Fibroblast of lung (primary cell): ENCODE measurements at regions not wholly inside any gene's neighbourhood (a gene's known extent, or its start where the extent isn't known, plus 50 kb on each side); places are given as distances from the start of the nearest gene placed in this dataset.

Source experiments
- DNase-seq, 2 donors: peaks; one replicate each; pipeline versions ENCODE4 v3.0.0 to v3.0.0-alpha.2; 2010; ENCODE audit warnings: low read depth in 2 of 2
- H2AFZ ChIP-seq: 2 replicates; pipeline ENCODE4 v1.5.1; 2012; ENCODE audit warnings: low read length, control low read depth, inconsistent platforms
- H3K27ac ChIP-seq: 2 replicates; pipeline ENCODE4 v1.5.1; 2011; ENCODE audit warnings: low read length, control low read depth; ENCODE audit not compliant: insufficient read depth
- H3K27me3 ChIP-seq: 2 replicates; pipeline ENCODE4 v1.5.1; 2011; ENCODE audit warnings: mild to moderate bottlenecking, low read length; ENCODE audit not compliant: control insufficient read depth, insufficient read depth
- H3K36me3 ChIP-seq: 2 replicates; pipeline ENCODE4 v1.5.1; 2011; ENCODE audit warnings: low read length; ENCODE audit not compliant: control insufficient read depth, insufficient read depth
- H3K4me1 ChIP-seq: 2 replicates; pipeline ENCODE4 v1.5.1; 2011; ENCODE audit warnings: low read length; ENCODE audit not compliant: control insufficient read depth, insufficient read depth; ENCODE audit errors: extremely low read depth
- H3K4me2 ChIP-seq: 2 replicates; pipeline ENCODE4 v1.5.1; 2011; ENCODE audit warnings: low read length, control low read depth; ENCODE audit not compliant: insufficient read depth; ENCODE audit errors: extremely low read depth
- H3K4me3 ChIP-seq, 4 experiments: fragments of 200-600 bp in 1 of 4; sonication (generic) in 1 of 4; replicated peaks in 1 of 4; 2 replicates each; pipeline ENCODE4 v1.5.1; 2011 to 2016; ENCODE audit warnings: low read length in 4 of 4, low read depth in 3 of 4, mild to moderate bottlenecking in 3 of 4, control low read depth in 2 of 4, inconsistent platforms in 1 of 4, mixed read lengths in 1 of 4; ENCODE audit not compliant: insufficient read depth in 1 of 4; ENCODE audit errors: control extremely low read depth in 1 of 4
- H3K79me2 ChIP-seq: 2 replicates; pipeline ENCODE4 v1.5.1; 2012; ENCODE audit warnings: mild to moderate bottlenecking, low read length, inconsistent platforms; ENCODE audit not compliant: control insufficient read depth, insufficient read depth
- H3K9ac ChIP-seq: 2 replicates; pipeline ENCODE4 v1.5.1; 2011; ENCODE audit warnings: mild to moderate bottlenecking, low read length, control low read depth; ENCODE audit not compliant: insufficient read depth
- H3K9me3 ChIP-seq: 2 replicates; pipeline ENCODE4 v1.5.1; 2012; ENCODE audit warnings: low read depth, low read length; ENCODE audit not compliant: control insufficient read depth, insufficient read depth
- H4K20me1 ChIP-seq: 2 replicates; pipeline ENCODE4 v1.5.1; 2011; ENCODE audit warnings: low read length; ENCODE audit not compliant: control insufficient read depth, insufficient read depth; ENCODE audit errors: extremely low read depth
- CTCF ChIP-seq, 2 donors: IDR thresholded peaks in 1 of 2; conservative IDR thresholded peaks in 1 of 2; 1 replicate in 1 of 2; 2 replicates in 1 of 2; pipeline ENCODE4 v1.5.1; 2011 to 2012; ENCODE audit warnings: low read length in 2 of 2, control low read depth in 1 of 2, inconsistent platforms in 1 of 2, low read depth in 1 of 2, mild to moderate bottlenecking in 1 of 2
- EZH2 ChIP-seq: IDR thresholded peaks from 2 replicates; pipeline ENCODE4 v1.5.1; 2012; ENCODE audit warnings: low read length, control low read depth, mild to moderate bottlenecking; ENCODE audit errors: missing control alignments

DNA sequence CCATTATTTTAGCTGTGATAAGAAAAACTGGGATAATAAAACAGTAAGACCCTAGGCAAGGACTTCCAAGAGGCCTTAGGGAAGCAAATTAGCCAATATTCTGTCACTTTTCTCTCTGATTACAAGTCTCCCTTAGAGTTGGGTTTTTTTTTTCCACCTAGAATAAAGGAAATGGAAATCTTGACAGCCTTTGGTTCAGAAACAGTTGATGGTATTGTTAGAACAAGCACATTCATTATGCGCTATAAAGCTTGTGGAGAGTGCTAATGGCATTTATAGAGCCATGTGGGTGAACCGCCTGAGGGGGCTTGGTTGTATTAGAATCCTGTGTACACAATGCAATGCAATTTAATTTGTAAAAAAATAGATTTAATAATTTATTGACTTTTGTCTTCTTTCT lies 88.9 kb upstream of the OGFRL1 start:
- no peak overlapping the region for H3K9ac ChIP-seq
- H3K27me3 ChIP-seq = no peaks in the 10 kb centered on the region
- H3K27ac ChIP-seq = no peak overlapping the region
- no peak overlapping the region for H3K4me3 ChIP-seq
- H3K4me2 ChIP-seq = no peak overlapping the region
- no peak for DNase-seq
- H3K4me1 ChIP-seq = peaks cover 2% of the 10 kb centered on the region
- no peaks in the 10 kb centered on the region for H3K9me3 ChIP-seq
- H4K20me1 ChIP-seq = no peaks in the 10 kb centered on the region
- no peak overlapping the region for H2AFZ ChIP-seq
- TF ChIP-seq CTCF (conservative IDR thresholded peaks at IDR 0.05 in 1 of 2, IDR thresholded peaks at IDR 0.05 in 1 of 2; ENCODE audit: low read depth in 1 of 2, low read length in 2 of 2) (no peak), EZH2 (no peak)
- H3K79me2 ChIP-seq = no peaks in the 10 kb centered on the region
- no peaks in the 10 kb centered on the region for H3K36me3 ChIP-seq

DNA sequence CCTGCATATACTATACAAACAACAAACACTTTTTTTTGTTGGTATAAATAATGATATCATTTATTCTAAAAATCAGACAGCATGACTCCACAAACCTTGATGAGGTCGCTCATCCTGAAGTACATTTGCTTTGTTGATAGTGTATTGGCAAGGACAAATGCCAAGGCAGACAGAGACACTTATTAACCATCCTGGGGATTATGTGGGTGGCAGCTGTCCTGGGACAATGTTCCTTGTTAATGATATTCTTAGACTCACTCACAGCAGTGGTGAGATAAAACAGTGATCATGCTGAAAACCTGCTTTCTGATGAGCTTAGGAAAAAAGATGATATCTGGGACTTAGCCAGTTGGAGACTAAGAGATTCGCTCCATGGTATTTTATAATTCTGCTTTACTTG lies 85.4 kb upstream of the OGFRL1 start:
- no peak overlapping the region for H3K4me2 ChIP-seq
- H3K9ac ChIP-seq = no peak overlapping the region
- no peaks in the 10 kb centered on the region for H3K9me3 ChIP-seq
- H3K79me2 ChIP-seq = no peaks in the 10 kb centered on the region
- no peak for TF ChIP-seq EZH2
- no peak for TF ChIP-seq CTCF (conservative IDR thresholded peaks at IDR 0.05 in 1 of 2, IDR thresholded peaks at IDR 0.05 in 1 of 2; ENCODE audit: low read depth in 1 of 2, low read length in 2 of 2)
- no peaks in the 10 kb centered on the region for H4K20me1 ChIP-seq
- H3K36me3 ChIP-seq = no peaks in the 10 kb centered on the region
- H2AFZ ChIP-seq = no peak overlapping the region
- no peaks in the 10 kb centered on the region for H3K27me3 ChIP-seq
- no peaks in the 10 kb centered on the region for H3K4me1 ChIP-seq
- H3K4me3 ChIP-seq = no peak overlapping the region
- DNase-seq = no peak
- H3K27ac ChIP-seq = no peak overlapping the region

GRCh38 chr6:71204741-71205140 lies 83.9 kb upstream of the OGFRL1 start:
- no peak overlapping the region for H2AFZ ChIP-seq
- DNase-seq = no peak
- H3K27ac ChIP-seq = no peak overlapping the region
- H3K36me3 ChIP-seq = no peaks in the 10 kb centered on the region
- no peaks in the 10 kb centered on the region for H3K79me2 ChIP-seq
- H3K4me1 ChIP-seq = no peaks in the 10 kb centered on the region
- no peak overlapping the region for H3K9ac ChIP-seq
- no peaks in the 10 kb centered on the region for H3K9me3 ChIP-seq
- no peaks in the 10 kb centered on the region for H4K20me1 ChIP-seq
- no peaks in the 10 kb centered on the region for H3K27me3 ChIP-seq
- H3K4me2 ChIP-seq = no peak overlapping the region
- TF ChIP-seq CTCF (conservative IDR thresholded peaks at IDR 0.05 in 1 of 2, IDR thresholded peaks at IDR 0.05 in 1 of 2; ENCODE audit: low read depth in 1 of 2, low read length in 2 of 2) = no peak
- TF ChIP-seq EZH2 = no peak
- H3K4me3 ChIP-seq = no peak overlapping the region
